SK-N-SH (cell line): ENCODE measurements at regions not wholly inside any gene's neighbourhood (a gene's known extent, or its start where the extent isn't known, plus 50 kb on each side); places are given as distances from the start of the nearest gene placed in this dataset.

Source experiments
- CTCF ChIA-PET: fragments of 300-600, 350-600 bp; formaldehyde crosslinking; extraction: SDS; loops from one replicate; lab custom pipeline; 2021; lab: Yijun Ruan, JAX
- POLR2A ChIA-PET: fragments of 350-600 bp; sonication (Branson Sonifier 250); formaldehyde crosslinking; extraction: SDS; loops from one replicate; lab custom pipeline; 2020; ENCODE audit warnings: antibody characterized with exemption, inconsistent platforms; lab: Yijun Ruan, JAX
- DNase-seq: peaks from one replicate; pipeline ENCODE4 v3.0.0; 2012
- H2AFZ ChIP-seq: fragments of 200-600 bp; sonication (generic); 2 replicates; pipeline ENCODE4 v1.8.1; 2016; ENCODE audit warnings: antibody characterized with exemption, mild to moderate bottlenecking, low read depth
- H3F3A ChIP-seq: fragments of 200-600 bp; sonication (generic); replicated peaks from 2 replicates; pipeline ENCODE3; 2016; ENCODE audit warnings: antibody characterized with exemption, mild to moderate bottlenecking; ENCODE audit not compliant: insufficient read depth
- H3K27ac ChIP-seq, 2 experiments: fragments of 200-500 bp in 1 of 2; fragments of 200-600 bp in 1 of 2; sonication (Bioruptor generic) in 1 of 2; sonication (generic), shearing (Covaris generic) in 1 of 2; 2 replicates each; pipeline versions ENCODE4 v1.5.1 to v1.6.1; 2014 to 2016; ENCODE audit warnings: low read depth in 2 of 2, inconsistent platforms in 1 of 2, low read length in 1 of 2, mild to moderate bottlenecking in 1 of 2, mixed read lengths in 1 of 2
- H3K27me3 ChIP-seq: fragments of 200-600 bp; sonication (generic), shearing (Covaris generic); 2 replicates; pipeline ENCODE4 v1.6.1; 2016; ENCODE audit warnings: mixed run types; ENCODE audit not compliant: insufficient read depth
- H3K36me3 ChIP-seq, 2 experiments: fragments of 200-500 bp in 1 of 2; fragments of 200-600 bp in 1 of 2; sonication (Bioruptor generic) in 1 of 2; sonication (generic) in 1 of 2; replicated peaks in 1 of 2; 2 replicates each; pipeline versions ENCODE3 to v1.5.1; 2014 to 2016; ENCODE audit warnings: low read length in 1 of 2, mild to moderate bottlenecking in 1 of 2; ENCODE audit not compliant: insufficient read depth in 2 of 2, control insufficient read depth in 1 of 2
- H3K4me1 ChIP-seq, 2 experiments: fragments of 200-500 bp in 1 of 2; fragments of 200-600 bp in 1 of 2; sonication (Bioruptor generic) in 1 of 2; sonication (generic), shearing (Covaris generic) in 1 of 2; 2 replicates each; pipeline versions ENCODE4 v1.5.1 to v1.6.1; 2014 to 2016; ENCODE audit warnings: low read depth in 1 of 2, low read length in 1 of 2, mixed run types in 1 of 2; ENCODE audit not compliant: insufficient read depth in 2 of 2, control insufficient read depth in 1 of 2
- H3K4me2 ChIP-seq: fragments of 200-600 bp; sonication (generic), shearing (Covaris generic); 2 replicates; pipeline ENCODE4 v1.6.1; 2017; ENCODE audit warnings: mixed run types
- H3K4me3 ChIP-seq, 2 experiments: fragments of 200-500 bp in 1 of 2; fragments of 200-600 bp in 1 of 2; sonication (Bioruptor generic) in 1 of 2; sonication (generic), shearing (Covaris generic) in 1 of 2; 2 replicates each; pipeline versions ENCODE4 v1.5.1 to v1.8.1; 2014 to 2016; ENCODE audit warnings: low read depth in 2 of 2, inconsistent platforms in 1 of 2, low read length in 1 of 2, mild to moderate bottlenecking in 1 of 2, mixed read lengths in 1 of 2, moderate library complexity in 1 of 2
- H3K79me2 ChIP-seq: fragments of 200-600 bp; sonication (generic); 2 replicates; pipeline ENCODE4 v1.8.1; 2017; ENCODE audit warnings: mild to moderate bottlenecking; ENCODE audit not compliant: insufficient read depth
- H3K9ac ChIP-seq: fragments of 200-600 bp; sonication (generic); 2 replicates; pipeline ENCODE4 v1.6.1; 2017; ENCODE audit warnings: mixed run types
- H3K9me2 ChIP-seq: fragments of 200-600 bp; sonication (generic); 2 replicates; pipeline ENCODE4 v1.6.1; 2017; ENCODE audit warnings: mixed run types
- H3K9me3 ChIP-seq: fragments of 200-600 bp; sonication (generic); 2 replicates; pipeline ENCODE4 v1.6.1; 2017; ENCODE audit warnings: mixed run types, mild to moderate bottlenecking, moderate library complexity
- H4K20me1 ChIP-seq: fragments of 200-600 bp; sonication (generic); 2 replicates; pipeline ENCODE4 v1.6.1; 2017; ENCODE audit warnings: mild to moderate bottlenecking, mixed run types; ENCODE audit not compliant: insufficient read depth
- ELF1 ChIP-seq: IDR thresholded peaks from 2 replicates; pipeline ENCODE4 v1.4.0; 2012
- EZH2phosphoT487 ChIP-seq: fragments of 200-600 bp; sonication (generic); IDR thresholded peaks from 2 replicates; pipeline ENCODE4 v1.6.1; 2017; ENCODE audit warnings: low read depth, mixed run types, mild to moderate bottlenecking, antibody characterized with exemption, moderate library complexity, borderline replicate concordance
- FOSL2 ChIP-seq: IDR thresholded peaks from 2 replicates; pipeline ENCODE4 v1.4.0; 2012; ENCODE audit warnings: low read depth, mild to moderate bottlenecking, moderate library complexity, borderline replicate concordance
- GABPA ChIP-seq: IDR thresholded peaks from 2 replicates; pipeline ENCODE4 v1.4.0; 2012; ENCODE audit warnings: low read depth, mild to moderate bottlenecking
- GATA2 ChIP-seq: sonication (generic); formaldehyde crosslinking; IDR thresholded peaks from 2 replicates; pipeline ENCODE4 v1.5.0; 2020; ENCODE audit warnings: mild to moderate bottlenecking, missing genetic modification reagents
- JUND ChIP-seq: IDR thresholded peaks from 2 replicates; pipeline ENCODE4 v1.4.0; 2012
- MAX ChIP-seq: IDR thresholded peaks from 2 replicates; pipeline ENCODE4 v1.4.0; 2012; ENCODE audit warnings: low read depth
- MEF2A ChIP-seq: IDR thresholded peaks from 2 replicates; pipeline ENCODE4 v1.4.0; 2012; ENCODE audit warnings: low read depth, borderline replicate concordance
- MXI1 ChIP-seq: IDR thresholded peaks from 2 replicates; pipeline ENCODE4 v1.6.1; 2012; ENCODE audit warnings: mild to moderate bottlenecking, low read depth, low read length, improper control_type of control experiment
- NFIC ChIP-seq: IDR thresholded peaks from 2 replicates; pipeline ENCODE4 v1.4.0; 2012; ENCODE audit warnings: borderline replicate concordance
- RAD21 ChIP-seq: IDR thresholded peaks from 2 replicates; pipeline ENCODE4 v1.6.1; 2012; ENCODE audit warnings: mild to moderate bottlenecking, low read length
- RCOR1 ChIP-seq: fragments of 150-350 bp; IDR thresholded peaks from 2 replicates; pipeline ENCODE4 v1.6.1; 2017; ENCODE audit warnings: antibody characterized with exemption, low read length
- RXRA ChIP-seq: IDR thresholded peaks from 2 replicates; pipeline ENCODE4 v1.4.0; 2012; ENCODE audit warnings: low read depth, mild to moderate bottlenecking, borderline replicate concordance
- SIN3A ChIP-seq: IDR thresholded peaks from 2 replicates; pipeline ENCODE4 v1.6.1; 2012; ENCODE audit warnings: low read depth, mild to moderate bottlenecking, low read length, moderate library complexity, borderline replicate concordance
- SMC3 ChIP-seq: IDR thresholded peaks from 2 replicates; pipeline ENCODE4 v1.6.1; 2012; ENCODE audit warnings: low read depth, low read length, improper control_type of control experiment
- TCF12 ChIP-seq: IDR thresholded peaks from 2 replicates; pipeline ENCODE4 v1.4.0; 2012
- USF1 ChIP-seq: IDR thresholded peaks from 2 replicates; pipeline ENCODE4 v1.4.0; 2012; ENCODE audit warnings: low read depth, borderline replicate concordance
- ZBTB33 ChIP-seq: IDR thresholded peaks from 2 replicates; pipeline ENCODE4 v1.4.0; 2012; ENCODE audit warnings: low read depth, borderline replicate concordance
- WGBS: methylation state at CpG from one replicate; pipeline ENCODE4 v1.1.6; 2017; ENCODE audit warnings: low lambda C conversion rate; 5-methylcytosine and 5-hydroxymethylcytosine counted together
- TF ChIP-seq, protein P1 (sequence below): IDR thresholded peaks from 2 replicates; pipeline ENCODE4; 2012
- TF ChIP-seq, protein P2 (sequence below): fragments of 150-350 bp; IDR thresholded peaks from 2 replicates; pipeline ENCODE4 v1.6.1; 2017; ENCODE audit warnings: antibody characterized with exemption, low read length, low read depth, borderline replicate concordance

DNA sequence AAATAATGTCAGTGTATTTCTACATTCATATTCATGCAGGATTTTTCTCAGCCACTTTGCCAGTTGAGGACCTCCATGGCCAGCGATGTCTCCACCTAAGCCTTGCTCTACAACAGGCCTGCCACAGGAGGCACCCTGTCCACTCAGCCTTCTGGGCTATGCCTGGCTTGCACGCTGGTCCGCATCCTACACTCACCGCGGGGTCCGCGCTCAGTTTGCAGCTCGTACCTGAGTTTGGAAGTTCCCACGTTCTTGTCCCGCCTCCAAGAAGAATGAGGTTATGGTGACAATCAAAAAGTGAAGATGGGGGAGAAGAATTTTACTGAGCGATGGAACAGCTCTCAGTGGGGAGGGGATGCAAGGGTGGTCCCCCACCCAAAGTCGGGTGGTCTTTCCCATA, 93.6 kb upstream of the GRIK1 start:
- CTCF ChIA-PET, result no interaction called here
- 6% methylated on average over 12 of the region's 12 CpGs for WGBS

More for the DNA sequence above, 93.6 kb upstream of the GRIK1 start:
- H3K4me2 ChIP-seq, result no peak overlapping the region
- no peaks in the 10 kb centered on the region for H3K79me2 ChIP-seq
- no peak overlapping the region for H2AFZ ChIP-seq
- no peaks in the 10 kb centered on the region for H3K36me3 ChIP-seq
- no peak for DNase-seq
- H3K27ac ChIP-seq, result no peak overlapping the region
- TF ChIP-seq RAD21, result no peak
- TF ChIP-seq MAX, result no peak
- TF ChIP-seq, protein P1, sequence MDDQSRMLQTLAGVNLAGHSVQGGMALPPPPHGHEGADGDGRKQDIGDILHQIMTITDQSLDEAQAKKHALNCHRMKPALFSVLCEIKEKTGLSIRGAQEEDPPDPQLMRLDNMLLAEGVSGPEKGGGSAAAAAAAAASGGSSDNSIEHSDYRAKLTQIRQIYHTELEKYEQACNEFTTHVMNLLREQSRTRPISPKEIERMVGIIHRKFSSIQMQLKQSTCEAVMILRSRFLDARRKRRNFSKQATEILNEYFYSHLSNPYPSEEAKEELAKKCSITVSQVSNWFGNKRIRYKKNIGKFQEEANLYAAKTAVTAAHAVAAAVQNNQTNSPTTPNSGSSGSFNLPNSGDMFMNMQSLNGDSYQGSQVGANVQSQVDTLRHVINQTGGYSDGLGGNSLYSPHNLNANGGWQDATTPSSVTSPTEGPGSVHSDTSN, result no peak
- TF ChIP-seq TCF12, result no peak
- TF ChIP-seq MEF2A, result no peak
- no peak for TF ChIP-seq EZH2phosphoT487
- no peak for TF ChIP-seq JUND
- TF ChIP-seq MXI1, result no peak
- no peak for TF ChIP-seq SMC3
- no peak for TF ChIP-seq FOSL2
- no peak for TF ChIP-seq ZBTB33
- TF ChIP-seq GABPA, result no peak
- TF ChIP-seq RXRA, result no peak
- TF ChIP-seq SIN3A, result no peak
- TF ChIP-seq USF1, result no peak
- TF ChIP-seq, protein P2, sequence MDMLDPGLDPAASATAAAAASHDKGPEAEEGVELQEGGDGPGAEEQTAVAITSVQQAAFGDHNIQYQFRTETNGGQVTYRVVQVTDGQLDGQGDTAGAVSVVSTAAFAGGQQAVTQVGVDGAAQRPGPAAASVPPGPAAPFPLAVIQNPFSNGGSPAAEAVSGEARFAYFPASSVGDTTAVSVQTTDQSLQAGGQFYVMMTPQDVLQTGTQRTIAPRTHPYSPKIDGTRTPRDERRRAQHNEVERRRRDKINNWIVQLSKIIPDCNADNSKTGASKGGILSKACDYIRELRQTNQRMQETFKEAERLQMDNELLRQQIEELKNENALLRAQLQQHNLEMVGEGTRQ, result no peak
- no peak for TF ChIP-seq GATA2 (CRISPR knock-in tag)
- TF ChIP-seq NFIC, result no peak
- no peak for TF ChIP-seq ELF1
- no peak for TF ChIP-seq RCOR1
- no peak overlapping the region for H3K9ac ChIP-seq
- H4K20me1 ChIP-seq, result no peaks in the 10 kb centered on the region
- no peaks in the 10 kb centered on the region for H3K9me2 ChIP-seq
- H3F3A ChIP-seq, result no peaks in the 10 kb centered on the region
- H3K4me3 ChIP-seq, result no peak overlapping the region
- no peaks in the 10 kb centered on the region for H3K4me1 ChIP-seq
- no peaks in the 10 kb centered on the region; the same call in 1 of the 2 replicates for H3K27me3 ChIP-seq
- POLR2A ChIA-PET, result no interaction called here
- no peaks in the 10 kb centered on the region for H3K9me3 ChIP-seq
